Fibroblast of peridontal ligament (primary cell): ENCODE measurements at regions not wholly inside any gene's neighbourhood (a gene's known extent, or its start where the extent isn't known, plus 50 kb on each side); places are given as distances from the start of the nearest gene placed in this dataset.

Source experiments
- DNase-seq: peaks from one replicate; pipeline ENCODE4 v3.0.0-alpha.2; 2010; ENCODE audit errors: extremely low read depth

GRCh38 chr22:27197618-27198017, 540.2 kb downstream of the MIAT start:
- no peak for DNase-seq

- DNase-seq, result no peak
Observed at GRCh38 chr22:27198518-27199035, 541.2 kb downstream of the MIAT start.

- DNase-seq, result no peak
Observed at GRCh38 chr22:27199354-27199753, 542.0 kb downstream of the MIAT start.

GRCh38 chr22:27201276-27201675, 543.9 kb downstream of the MIAT start:
- no peak for DNase-seq

GRCh38 chr22:27201741-27202140, 544.4 kb downstream of the MIAT start:
- DNase-seq, result no peak

GRCh38 chr22:27203276-27203660, 545.9 kb downstream of the MIAT start:
- no peak for DNase-seq

GRCh38 chr22:27204280-27204679, 546.9 kb downstream of the MIAT start:
- DNase-seq, result no peak

- DNase-seq, result no peak
Observed at GRCh38 chr22:27204817-27205216, 547.4 kb downstream of the MIAT start.

GRCh38 chr22:27205492-27206373, 548.3 kb downstream of the MIAT start:
- no peak for DNase-seq

- no peak for DNase-seq
Observed at GRCh38 chr22:27206374-27207133, 549.2 kb downstream of the MIAT start.

- DNase-seq, result no peak
Observed at GRCh38 chr22:27207266-27207665, 549.9 kb downstream of the MIAT start.

- peak; percentile 58 for DNase-seq
Observed at GRCh38 chr22:27207907-27208306, 550.5 kb downstream of the MIAT start.

GRCh38 chr22:27210111-27210730, 552.8 kb downstream of the MIAT start:
- no peak for DNase-seq

GRCh38 chr22:27212102-27212501, 554.7 kb downstream of the MIAT start:
- DNase-seq, result no peak

GRCh38 chr22:27212617-27213177, 555.3 kb downstream of the MIAT start:
- DNase-seq, result peak; percentile 100

GRCh38 chr22:27213294-27213693, 555.9 kb downstream of the MIAT start:
- no peak for DNase-seq

GRCh38 chr22:27213766-27214581, 556.6 kb downstream of the MIAT start:
- peak; percentile 96 for DNase-seq

- DNase-seq, result no peak
Observed at GRCh38 chr22:27214691-27215090, 557.3 kb downstream of the MIAT start.

GRCh38 chr22:27215871-27216270, 558.5 kb downstream of the MIAT start:
- no peak for DNase-seq

GRCh38 chr22:27216444-27216843, 559.1 kb downstream of the MIAT start:
- DNase-seq, result no peak

GRCh38 chr22:27217154-27217553, 559.8 kb downstream of the MIAT start:
- no peak for DNase-seq
